Left ventricle myocardium inferior (tissue), 1 donor: ENCODE measurements at regions not wholly inside any gene's neighbourhood (a gene's known extent, or its start where the extent isn't known, plus 50 kb on each side); places are given as distances from the start of the nearest gene placed in this dataset.
A peak's percentile ranks its signal among the peaks of the same experiment; 100 is the strongest.
"Not testable (repeated sequence)": the region's sequence is repeated elsewhere in the genome, so short reads cannot be mapped to it uniquely, and the experiment has no call there.

Source experiments
- DNase-seq: peaks from one replicate; pipeline ENCODE4 v3.0.0-alpha.2; 2020
- H3K27ac ChIP-seq: fragments of 200-600 bp; replicated peaks from 2 replicates; pipeline ENCODE4 v1.8.0; 2021
- H3K27me3 ChIP-seq: fragments of 200-600 bp; 2 replicates; pipeline ENCODE4 v1.8.0; 2021; ENCODE audit warnings: low read depth
- H3K36me3 ChIP-seq: fragments of 200-600 bp; 2 replicates; pipeline ENCODE4 v1.8.0; 2021
- H3K4me1 ChIP-seq: fragments of 200-600 bp; 2 replicates; pipeline ENCODE4 v1.8.0; 2021
- H3K4me3 ChIP-seq: fragments of 200-600 bp; 2 replicates; pipeline ENCODE4 v1.8.0; 2021; ENCODE audit warnings: mild to moderate bottlenecking, moderate library complexity
- H3K9me3 ChIP-seq: fragments of 200-600 bp; replicated peaks from 2 replicates; pipeline ENCODE4 v1.8.0; 2021
- intact Hi-C: fragments of 100-400 bp; cut with micrococcal nuclease; formaldehyde crosslinking; loops from one replicate; pipeline ENCODE4 v1.11.0; 2022
- TF ChIP-seq, protein P1 (sequence below): fragments of 200-600 bp; IDR thresholded peaks from 2 replicates; pipeline ENCODE4 v1.8.0; 2021; ENCODE audit warnings: antibody characterized with exemption, mild to moderate bottlenecking, borderline replicate concordance
- donor health status: DM: no; HTN: yes; CAD: no; lungs with severe emphysema.

DNA sequence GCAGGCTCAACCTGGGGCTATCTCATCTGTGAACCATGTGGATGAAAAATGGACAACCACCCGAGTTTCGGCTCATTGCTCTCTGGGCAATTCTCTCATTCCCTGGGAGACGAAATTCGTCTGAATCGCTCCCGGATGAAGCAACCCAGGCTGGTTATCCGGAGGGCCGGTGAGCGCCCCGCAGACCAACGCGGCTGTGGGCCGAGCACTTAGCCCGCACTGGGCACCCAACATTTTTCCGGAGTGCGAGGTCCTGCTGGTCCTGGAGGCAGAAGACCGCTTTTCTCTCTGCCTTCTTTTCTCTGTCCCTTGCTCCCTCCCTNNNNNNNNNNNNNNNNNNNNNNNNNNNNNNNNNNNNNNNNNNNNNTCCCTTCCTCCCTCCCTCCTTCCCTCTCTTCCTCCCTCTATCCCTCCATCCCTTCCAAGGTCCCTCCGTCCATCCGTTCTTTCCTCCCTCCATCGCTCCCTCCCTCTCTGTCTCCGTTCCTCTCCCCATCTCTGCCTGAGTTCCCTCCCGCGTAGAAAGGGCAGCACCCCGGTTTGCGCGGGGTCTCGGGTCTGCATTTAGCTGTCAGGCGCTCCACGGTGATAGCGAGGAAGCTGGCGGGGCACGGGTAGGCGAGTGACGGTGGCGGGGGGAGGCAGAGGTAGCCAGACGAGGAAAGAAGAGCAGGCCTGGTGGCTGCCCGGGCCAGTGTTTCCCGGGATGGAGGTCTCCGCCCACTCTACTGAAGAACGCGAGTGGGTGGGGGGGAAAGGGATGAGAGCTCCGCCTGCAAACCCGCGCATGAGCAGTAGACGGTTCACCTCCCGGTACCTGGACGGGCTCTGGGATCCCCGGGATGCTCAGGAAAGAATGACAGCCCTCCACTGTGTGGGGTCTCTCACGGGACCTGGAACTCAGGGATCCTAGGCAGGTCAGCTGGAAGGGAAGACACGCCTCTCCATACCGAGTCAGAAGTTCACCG is 1809.7 kb upstream of the DEFB115 start:
- peaks cover 20% of the 10 kb centered on the region for H3K9me3 ChIP-seq
- DNase-seq, H3K4me1 ChIP-seq, H3K36me3 ChIP-seq, H3K27ac ChIP-seq, intact Hi-C loops, H3K4me3 ChIP-seq: not testable (repeated sequence)
- peaks cover 56% of the 10 kb centered on the region for H3K27me3 ChIP-seq

DNA sequence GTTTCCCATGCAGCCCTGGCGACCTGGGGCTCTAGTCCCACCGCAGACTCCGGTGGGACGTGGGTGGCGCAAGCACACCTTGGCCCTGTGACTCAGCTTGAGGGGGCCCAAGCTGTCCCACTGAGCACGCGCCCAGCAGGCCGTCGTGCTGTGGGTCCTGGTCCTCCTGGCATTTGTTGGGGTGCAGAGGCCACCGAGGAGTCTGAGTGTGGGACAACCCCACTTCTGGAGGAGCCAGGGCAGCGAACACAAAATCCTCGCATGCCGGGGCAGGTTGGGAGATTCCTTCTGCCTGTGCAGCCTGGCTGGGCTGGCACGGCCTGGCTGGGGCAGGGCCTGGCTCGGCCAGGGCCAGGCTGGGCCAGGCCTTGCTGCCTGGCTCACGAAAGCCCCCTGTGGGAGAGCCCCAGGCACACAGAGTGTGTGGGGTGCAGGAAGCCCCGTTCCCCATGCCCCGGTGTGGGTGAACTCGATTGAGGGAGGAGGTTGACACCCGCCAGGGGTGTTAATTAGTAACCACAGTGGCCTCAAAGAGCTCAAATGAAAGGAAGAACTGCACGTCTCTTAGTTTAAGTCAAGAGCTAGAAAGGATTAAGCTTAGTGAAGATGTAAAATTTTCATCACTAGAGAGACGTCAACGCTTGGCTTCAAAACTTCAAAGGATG is 1808.5 kb upstream of the DEFB115 start:
- Histone ChIP-seq H3K4me3 (no peak overlapping the region), H3K27ac (no peak overlapping the region), H3K36me3 (no peaks in the 10 kb centered on the region), H3K27me3 (peaks cover 50% of the 10 kb centered on the region), H3K4me1 (no peaks in the 10 kb centered on the region), H3K9me3 (peaks cover 20% of the 10 kb centered on the region)
- intact Hi-C loops, result no loop called here
- TF ChIP-seq, protein P1, sequence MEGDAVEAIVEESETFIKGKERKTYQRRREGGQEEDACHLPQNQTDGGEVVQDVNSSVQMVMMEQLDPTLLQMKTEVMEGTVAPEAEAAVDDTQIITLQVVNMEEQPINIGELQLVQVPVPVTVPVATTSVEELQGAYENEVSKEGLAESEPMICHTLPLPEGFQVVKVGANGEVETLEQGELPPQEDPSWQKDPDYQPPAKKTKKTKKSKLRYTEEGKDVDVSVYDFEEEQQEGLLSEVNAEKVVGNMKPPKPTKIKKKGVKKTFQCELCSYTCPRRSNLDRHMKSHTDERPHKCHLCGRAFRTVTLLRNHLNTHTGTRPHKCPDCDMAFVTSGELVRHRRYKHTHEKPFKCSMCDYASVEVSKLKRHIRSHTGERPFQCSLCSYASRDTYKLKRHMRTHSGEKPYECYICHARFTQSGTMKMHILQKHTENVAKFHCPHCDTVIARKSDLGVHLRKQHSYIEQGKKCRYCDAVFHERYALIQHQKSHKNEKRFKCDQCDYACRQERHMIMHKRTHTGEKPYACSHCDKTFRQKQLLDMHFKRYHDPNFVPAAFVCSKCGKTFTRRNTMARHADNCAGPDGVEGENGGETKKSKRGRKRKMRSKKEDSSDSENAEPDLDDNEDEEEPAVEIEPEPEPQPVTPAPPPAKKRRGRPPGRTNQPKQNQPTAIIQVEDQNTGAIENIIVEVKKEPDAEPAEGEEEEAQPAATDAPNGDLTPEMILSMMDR, result no peak
- DNase-seq, result no peak

DNA sequence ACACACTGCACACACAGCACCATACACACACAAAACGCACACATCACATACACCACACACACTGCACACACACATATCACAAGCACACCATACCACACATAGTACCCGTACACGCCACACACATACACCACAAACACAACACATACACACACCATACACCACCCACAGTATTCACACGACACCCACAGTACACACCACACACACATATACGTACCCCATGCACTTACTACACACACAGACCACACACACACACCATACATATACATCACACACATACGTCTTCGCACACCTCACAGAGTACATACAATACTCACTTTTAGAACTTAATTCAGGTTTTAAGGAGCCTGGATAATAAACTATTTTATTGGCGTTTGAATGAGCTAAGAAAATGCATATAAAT is 1805.3 kb upstream of the DEFB115 start:
- TF ChIP-seq, protein P1, result no peak
- Histone ChIP-seq H3K27ac (no peak overlapping the region), H3K36me3 (no peaks in the 10 kb centered on the region), H3K4me3 (no peak overlapping the region), H3K27me3 (peaks cover 20% of the 10 kb centered on the region), H3K9me3 (peaks cover 23% of the 10 kb centered on the region), H3K4me1 (no peaks in the 10 kb centered on the region)
- intact Hi-C loops, result loop anchor here (5.0 kb wide), 1 partner anchor 85 kb away; no protein-coding TSS in a partner anchor
- DNase-seq, result no peak

DNA sequence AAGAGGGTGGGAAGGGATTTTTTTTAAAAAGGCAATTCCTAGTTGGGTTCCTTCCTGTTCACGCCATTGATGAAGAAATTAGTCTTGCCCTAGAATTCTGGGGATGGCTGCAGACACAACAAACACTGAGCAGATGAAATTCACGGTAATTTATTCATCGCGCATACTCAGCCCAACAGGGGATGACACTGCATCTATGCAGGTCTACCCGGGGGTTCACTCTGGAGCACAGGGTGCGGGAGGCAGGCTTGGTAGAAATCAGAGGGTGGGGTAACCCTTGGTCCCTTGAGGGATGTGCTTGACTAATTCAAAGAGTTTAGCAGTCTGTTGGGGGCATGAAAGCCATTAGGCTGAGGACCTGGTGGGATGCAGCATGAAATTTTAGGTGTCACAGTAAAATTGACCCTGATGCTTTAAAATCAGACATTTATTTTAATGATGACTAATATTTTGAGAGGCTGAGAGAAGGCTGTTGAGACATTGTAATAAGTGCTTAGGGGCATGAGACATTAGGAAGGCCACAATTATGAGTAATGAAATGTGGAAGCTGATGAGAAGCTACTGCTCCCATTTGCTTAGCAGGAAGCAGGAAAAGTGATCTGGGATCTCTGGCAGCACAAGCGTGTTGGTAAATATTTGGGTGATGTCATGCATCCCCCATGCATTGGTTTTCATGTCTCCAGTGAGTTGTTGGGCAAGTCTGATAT is 1800.3 kb upstream of the DEFB115 start:
- DNase-seq, H3K36me3 ChIP-seq, H3K9me3 ChIP-seq, H3K4me3 ChIP-seq, H3K27ac ChIP-seq, H3K4me1 ChIP-seq, H3K27me3 ChIP-seq, intact Hi-C loops: not testable (repeated sequence)

DNA sequence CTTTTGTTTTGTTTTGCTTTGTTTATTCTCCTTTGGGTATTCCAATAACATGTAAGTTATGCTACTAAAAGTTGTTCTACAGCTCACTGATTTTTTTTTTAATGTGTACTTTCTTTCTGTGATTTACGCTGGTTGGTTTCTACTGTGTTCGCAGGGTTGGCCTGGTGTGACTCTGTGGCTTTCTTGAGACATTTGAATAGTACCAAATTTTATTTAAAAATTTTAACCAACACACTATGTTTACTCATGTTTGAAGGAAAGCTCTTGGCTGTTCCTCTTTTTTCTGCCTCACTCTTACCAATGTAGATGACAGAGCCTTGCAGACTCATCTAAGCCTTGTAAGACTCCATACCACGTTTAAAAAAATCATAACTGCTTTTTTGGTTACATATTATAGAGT is 1784.9 kb upstream of the DEFB115 start:
- H3K4me1 ChIP-seq, result no peaks in the 10 kb centered on the region
- H3K36me3 ChIP-seq, result no peaks in the 10 kb centered on the region
- intact Hi-C loops, result no loop called here
- H3K27me3 ChIP-seq, result no peaks in the 10 kb centered on the region
- no peak overlapping the region for H3K4me3 ChIP-seq
- H3K9me3 ChIP-seq, result peaks cover 1% of the 10 kb centered on the region
- no peak overlapping the region for H3K27ac ChIP-seq
- DNase-seq, result no peak
- TF ChIP-seq, protein P1, result no peak

DNA sequence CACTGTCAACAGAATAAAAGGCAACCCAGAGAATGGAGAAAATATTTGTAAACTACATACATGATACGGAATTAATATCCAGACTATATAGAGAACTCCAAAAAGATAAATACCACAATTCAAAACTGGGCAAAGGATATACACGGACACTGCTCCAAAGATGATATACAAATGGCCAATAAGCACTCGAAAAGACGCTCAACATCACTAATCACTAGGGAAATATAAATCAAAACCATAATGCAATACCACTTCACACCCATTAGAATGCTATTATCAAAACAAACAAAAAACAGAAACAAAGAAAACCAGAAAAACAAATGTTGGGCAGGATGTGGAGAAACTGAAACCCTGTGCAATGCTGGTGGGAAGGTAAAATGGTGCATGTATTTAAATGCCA is 1764.6 kb upstream of the DEFB115 start:
- intact Hi-C loops, H3K36me3 ChIP-seq, H3K4me3 ChIP-seq, H3K27ac ChIP-seq, H3K4me1 ChIP-seq, DNase-seq: not testable (repeated sequence)
- peaks cover 11% of the 10 kb centered on the region for H3K9me3 ChIP-seq
- H3K27me3 ChIP-seq, result peaks cover 12% of the 10 kb centered on the region

DNA sequence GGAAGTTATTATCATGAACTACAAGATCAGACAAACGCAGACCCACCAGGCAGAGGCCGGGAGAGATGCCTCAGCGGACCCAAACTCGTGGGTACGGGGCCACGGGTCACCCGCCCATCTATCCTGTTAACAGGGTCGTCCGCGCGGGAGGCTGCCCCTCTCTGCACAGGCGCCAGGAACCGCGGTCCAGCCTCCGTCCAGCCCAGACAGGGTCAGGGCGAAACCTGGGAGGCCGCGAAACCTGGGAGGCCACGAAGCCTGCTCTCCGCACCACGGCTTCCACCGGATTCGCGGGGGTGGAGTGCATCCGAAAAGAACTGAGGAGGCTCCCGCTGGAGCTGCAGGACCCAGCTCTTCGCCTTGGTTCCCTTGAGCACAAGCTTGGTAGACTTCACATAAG is 1760.7 kb upstream of the DEFB115 start:
- H3K27ac ChIP-seq, H3K36me3 ChIP-seq, DNase-seq, H3K4me1 ChIP-seq, intact Hi-C loops: not testable (repeated sequence)
- H3K9me3 ChIP-seq, result peaks cover 29% of the 10 kb centered on the region
- H3K4me3 ChIP-seq, result peak overlapping the region; percentile 52
- H3K27me3 ChIP-seq, result peaks cover 17% of the 10 kb centered on the region
